Activated naive CD8-positive, alpha-beta T cell (primary cell): ENCODE measurements at regions not wholly inside any gene's neighbourhood (a gene's known extent, or its start where the extent isn't known, plus 50 kb on each side); places are given as distances from the start of the nearest gene placed in this dataset.

Experiments
- H3K27ac Mint-ChIP-seq: one replicate; pipeline ENCODE4 v1.8.0; 2021; ENCODE audit warnings: mixed read lengths
- H3K27me3 Mint-ChIP-seq: one replicate; pipeline ENCODE4 v1.8.0; 2021; ENCODE audit warnings: mixed read lengths
- H3K36me3 Mint-ChIP-seq: one replicate; pipeline ENCODE4 v1.8.0; 2021; ENCODE audit warnings: mixed read lengths
- H3K4me1 Mint-ChIP-seq: one replicate; pipeline ENCODE4 v1.8.0; 2021; ENCODE audit warnings: low read depth, mixed read lengths
- H3K4me3 Mint-ChIP-seq: one replicate; pipeline ENCODE4 v1.8.0; 2021; ENCODE audit warnings: mild to moderate bottlenecking, mixed read lengths
- H3K9me3 Mint-ChIP-seq: one replicate; pipeline ENCODE4 v1.8.0; 2021; ENCODE audit warnings: low read depth, mixed read lengths

DNA sequence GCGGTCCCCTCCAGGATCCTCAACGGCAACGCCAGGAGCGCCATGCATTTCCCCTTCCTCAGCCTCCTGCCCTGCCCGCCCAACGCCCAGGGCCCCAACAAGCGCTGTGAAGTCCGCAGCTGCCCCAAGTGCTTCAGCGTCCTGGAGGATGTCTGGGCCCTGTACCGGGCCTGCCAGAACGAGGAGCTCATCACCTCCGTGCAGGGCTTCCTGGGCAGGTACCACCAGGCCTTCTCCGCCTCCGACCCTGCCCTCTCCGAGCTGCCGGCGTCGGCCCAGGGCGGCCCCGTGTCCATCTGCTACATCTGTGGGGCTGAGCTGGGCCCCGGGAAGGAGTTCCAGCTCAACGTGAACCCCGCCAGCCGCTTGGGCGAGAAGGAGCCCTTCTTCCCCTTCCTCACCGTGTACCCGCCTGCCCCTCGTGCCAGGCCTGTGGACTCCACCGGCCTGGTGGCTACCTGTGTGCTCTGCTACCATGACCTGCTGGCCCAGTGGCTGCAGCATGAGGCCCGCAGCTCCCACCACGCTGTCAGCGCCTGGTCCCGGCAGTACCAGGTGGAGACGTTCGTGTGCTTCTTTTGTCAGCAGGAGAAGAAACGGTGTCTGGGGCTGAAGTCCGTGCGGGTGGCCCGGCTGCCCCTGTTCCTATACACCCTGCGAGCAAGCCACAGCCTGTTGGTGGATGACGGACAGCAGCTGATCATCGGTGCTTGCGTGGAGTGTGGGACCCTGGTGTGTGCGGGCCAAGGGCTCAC lies 58.9 kb upstream of the CIBAR2 start:
- no peaks in the 10 kb centered on the region for H3K9me3 Mint-ChIP-seq
- peaks cover 2% of the 10 kb centered on the region for H3K4me1 Mint-ChIP-seq
- peaks cover 20% of the 10 kb centered on the region for H3K27me3 Mint-ChIP-seq
- H3K36me3 Mint-ChIP-seq = no peaks in the 10 kb centered on the region
- H3K27ac Mint-ChIP-seq = no peak overlapping the region
- H3K4me3 Mint-ChIP-seq = peak overlapping the region; percentile 61

DNA sequence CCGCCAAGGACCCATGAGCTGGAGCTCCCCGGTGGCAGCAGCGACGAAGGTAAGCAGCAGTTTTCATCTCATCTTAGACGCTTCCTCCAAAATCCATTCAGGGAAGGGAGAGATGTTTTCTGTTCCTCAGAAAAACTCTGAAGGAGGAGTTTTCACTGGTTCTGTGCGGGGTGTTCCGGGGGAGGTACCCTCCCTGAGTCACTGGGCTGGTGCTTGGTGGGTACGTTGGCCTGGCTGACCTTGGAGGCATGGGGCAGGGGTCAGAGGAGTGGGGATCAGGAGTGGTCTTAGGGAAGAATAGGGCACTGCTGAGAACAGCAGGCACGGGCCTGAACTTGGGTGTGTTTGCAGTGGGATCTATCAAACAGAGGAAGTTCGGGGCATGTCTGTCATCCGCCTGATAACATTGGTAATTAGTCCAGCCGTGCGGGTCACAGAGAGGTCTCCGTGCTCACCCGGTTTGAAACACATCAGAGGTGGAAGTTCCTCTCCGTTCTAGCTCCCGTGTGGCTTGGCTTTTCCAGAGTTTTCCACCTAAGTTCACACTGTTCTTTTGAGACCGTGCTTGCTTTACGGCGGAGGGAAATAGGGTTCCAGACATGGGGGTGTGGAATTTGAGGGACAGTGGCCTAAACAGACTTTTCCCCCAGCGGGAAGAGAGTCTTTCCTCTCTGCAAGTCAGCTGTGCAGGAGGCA lies 59.6 kb upstream of the CIBAR2 start:
- Mint-ChIP-seq H3K27ac (no peak overlapping the region), H3K4me1 (peaks cover 2% of the 10 kb centered on the region), H3K4me3 (peak overlapping the region; percentile 55)

DNA sequence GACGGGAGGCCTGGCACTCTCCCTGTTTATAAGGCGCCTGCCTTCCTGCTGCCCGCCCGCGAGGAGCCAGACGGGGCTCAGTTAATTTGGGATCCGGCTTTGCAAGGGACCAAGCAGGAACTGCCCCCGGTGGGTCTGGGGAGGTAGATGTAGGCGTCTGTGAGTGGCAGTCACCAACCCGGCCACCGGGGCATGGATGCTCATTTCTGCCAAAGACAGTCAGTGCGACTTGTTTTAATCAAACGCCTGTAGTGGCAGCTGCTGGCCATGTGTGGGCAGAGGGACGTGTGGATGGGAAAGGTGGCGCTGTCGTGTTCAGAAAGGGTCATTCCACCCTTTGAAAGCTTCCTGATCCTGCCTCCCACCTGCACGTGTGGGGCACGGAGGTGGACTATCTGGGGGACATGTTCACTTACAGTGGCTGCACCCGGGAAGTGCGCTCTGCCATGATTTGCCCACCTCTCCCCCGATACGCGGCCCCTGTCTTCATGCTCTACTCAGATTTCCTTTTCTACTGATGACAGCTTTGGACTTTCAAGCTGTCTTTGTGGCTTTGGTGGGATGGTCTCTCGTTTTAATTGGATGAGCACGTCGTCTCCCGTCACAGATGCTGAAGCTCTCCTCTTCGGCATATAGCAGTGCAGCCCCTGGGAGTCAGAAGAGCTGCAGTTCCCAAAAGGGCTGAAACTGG lies 60.3 kb upstream of the CIBAR2 start:
- Mint-ChIP-seq H3K4me1 (peaks cover 2% of the 10 kb centered on the region), H3K9me3 (no peaks in the 10 kb centered on the region), H3K27me3 (peaks cover 31% of the 10 kb centered on the region), H3K36me3 (no peaks in the 10 kb centered on the region), H3K4me3 (peak overlapping the region; percentile 24), H3K27ac (no peak overlapping the region)

More for the DNA sequence above, 59.6 kb upstream of the CIBAR2 start:
- H3K36me3 Mint-ChIP-seq = no peaks in the 10 kb centered on the region
- H3K27me3 Mint-ChIP-seq = peaks cover 26% of the 10 kb centered on the region
- no peaks in the 10 kb centered on the region for H3K9me3 Mint-ChIP-seq

DNA sequence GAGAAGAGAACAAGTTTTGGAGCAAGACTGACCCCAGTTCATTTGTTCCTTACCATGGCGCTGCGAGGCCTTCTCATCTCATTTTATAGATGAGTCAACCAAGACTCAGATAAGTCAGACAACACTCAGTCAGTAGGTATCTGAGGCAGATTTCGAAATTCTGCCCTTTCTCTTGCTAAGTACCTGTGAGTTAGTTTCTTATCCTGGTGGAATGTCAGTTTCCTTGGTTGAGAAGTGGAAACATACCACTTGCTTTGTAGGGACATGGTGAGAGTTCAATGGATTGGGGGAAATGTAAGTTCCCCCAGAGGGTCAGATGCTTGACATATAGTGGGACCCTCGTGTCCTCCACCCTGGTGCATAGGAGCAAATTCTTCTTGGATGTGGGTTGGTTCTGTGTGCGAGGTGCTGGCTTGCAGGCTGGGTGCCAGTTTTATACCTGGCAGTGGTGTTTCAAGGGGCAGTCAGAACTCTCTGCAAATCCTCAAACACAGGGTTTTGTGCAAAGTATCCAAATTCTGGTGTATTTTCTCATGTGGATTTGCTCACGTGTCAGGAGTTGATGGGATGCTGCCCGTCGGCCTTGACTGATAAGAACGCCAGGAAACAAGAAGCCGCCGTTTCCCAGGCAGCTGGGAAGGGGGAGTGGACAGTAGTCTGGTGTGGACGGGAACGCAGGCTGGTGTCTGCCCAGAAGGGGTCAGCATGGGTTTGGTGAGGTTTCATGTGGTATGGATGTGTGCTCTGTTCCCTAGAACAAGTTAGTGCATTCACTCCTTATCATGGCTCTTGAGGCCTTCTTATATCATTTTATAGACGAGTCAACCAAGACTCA lies 61.1 kb upstream of the CIBAR2 start:
- Mint-ChIP-seq H3K27me3 (peaks cover 29% of the 10 kb centered on the region), H3K27ac (no peak overlapping the region), H3K9me3 (no peaks in the 10 kb centered on the region), H3K4me3 (peak overlapping the region; percentile 24), H3K36me3 (no peaks in the 10 kb centered on the region), H3K4me1 (peaks cover 2% of the 10 kb centered on the region)

DNA sequence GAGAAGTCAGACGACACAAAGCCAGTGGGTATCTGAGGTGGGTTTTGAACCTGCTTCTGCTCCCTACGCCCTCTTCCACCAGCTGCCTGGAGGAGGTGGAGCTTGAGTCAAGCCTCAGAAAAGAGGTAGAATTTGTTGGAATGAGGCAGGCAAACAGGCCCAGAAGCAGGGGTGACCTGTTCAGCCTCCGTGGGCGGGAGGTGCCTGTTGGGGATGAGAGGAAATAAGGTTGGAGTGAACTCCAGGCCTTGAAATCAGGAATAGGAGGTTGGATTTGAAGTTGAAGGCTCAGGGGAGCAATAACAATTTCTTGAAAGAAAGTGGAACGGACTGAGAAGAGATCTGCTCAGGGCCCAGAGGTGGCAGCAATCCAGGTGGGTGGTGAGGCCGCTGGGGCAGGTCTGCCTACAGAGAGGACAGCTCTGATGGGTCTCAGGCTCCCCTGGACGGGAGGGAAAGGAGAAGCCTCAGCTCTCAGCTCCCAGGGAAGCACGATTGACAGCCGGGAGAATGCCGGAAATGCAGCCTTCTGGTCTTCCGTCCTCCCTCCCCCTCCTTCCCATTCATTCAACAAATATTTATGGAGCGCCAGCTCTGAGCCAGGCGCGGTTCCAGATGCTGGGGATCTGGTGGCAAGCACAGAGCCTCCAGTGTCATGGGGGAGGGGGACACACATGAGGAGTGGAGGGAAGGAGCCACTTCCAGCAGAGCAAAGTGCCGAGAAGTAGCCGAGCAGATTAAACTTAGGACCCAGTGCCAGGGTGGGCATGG lies 61.9 kb upstream of the CIBAR2 start:
- no peak overlapping the region for H3K4me3 Mint-ChIP-seq
- H3K27ac Mint-ChIP-seq = no peak overlapping the region
- no peaks in the 10 kb centered on the region for H3K9me3 Mint-ChIP-seq
- H3K27me3 Mint-ChIP-seq = peaks cover 30% of the 10 kb centered on the region
- peaks cover 2% of the 10 kb centered on the region for H3K4me1 Mint-ChIP-seq
- H3K36me3 Mint-ChIP-seq = no peaks in the 10 kb centered on the region

DNA sequence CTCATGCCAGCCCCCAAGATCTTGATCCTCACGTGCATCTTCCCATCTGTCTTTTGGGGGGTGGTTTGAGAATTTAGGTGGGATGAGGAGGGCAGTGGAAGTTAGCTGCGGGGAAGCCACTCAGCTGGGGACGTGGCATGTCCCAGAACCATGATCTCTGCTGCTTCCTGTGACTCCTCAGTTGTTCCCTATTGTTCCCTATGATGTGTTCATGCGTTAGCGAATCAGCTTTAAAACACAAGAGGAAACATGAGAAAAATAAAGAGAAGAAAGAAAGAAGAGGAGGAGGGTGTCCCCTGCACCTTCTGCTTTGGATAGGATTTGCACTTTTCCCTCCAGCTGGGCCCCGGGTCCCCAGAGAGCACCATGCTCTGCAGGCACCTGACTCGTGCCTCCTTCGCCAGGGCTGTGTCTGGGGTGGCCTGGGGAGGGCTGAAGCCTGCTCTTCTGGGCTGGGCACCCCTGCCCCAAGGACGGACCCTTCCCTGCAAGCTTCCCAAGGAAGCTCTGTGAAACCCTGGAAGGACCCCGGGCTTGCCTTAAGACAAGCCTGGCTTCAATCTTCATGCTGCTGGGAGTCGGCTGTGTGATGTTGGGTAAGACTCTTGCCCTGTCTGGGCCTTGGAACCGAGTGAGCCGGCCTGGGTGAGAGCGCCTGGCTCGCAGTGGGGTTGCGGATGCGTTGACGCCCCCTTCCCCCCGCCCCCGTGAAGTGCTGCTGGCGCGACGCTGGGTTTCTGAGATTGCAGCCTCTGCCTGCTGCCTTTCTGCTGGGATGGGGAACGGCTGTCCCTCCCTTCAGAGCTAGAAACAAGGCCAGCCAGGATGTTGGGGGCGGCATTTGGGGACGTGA lies 62.8 kb upstream of the CIBAR2 start:
- H3K4me3 Mint-ChIP-seq = no peak overlapping the region
- no peaks in the 10 kb centered on the region for H3K9me3 Mint-ChIP-seq
- no peaks in the 10 kb centered on the region for H3K36me3 Mint-ChIP-seq
- H3K27me3 Mint-ChIP-seq = peaks cover 33% of the 10 kb centered on the region
- H3K27ac Mint-ChIP-seq = no peak overlapping the region
- peaks cover 2% of the 10 kb centered on the region for H3K4me1 Mint-ChIP-seq

DNA sequence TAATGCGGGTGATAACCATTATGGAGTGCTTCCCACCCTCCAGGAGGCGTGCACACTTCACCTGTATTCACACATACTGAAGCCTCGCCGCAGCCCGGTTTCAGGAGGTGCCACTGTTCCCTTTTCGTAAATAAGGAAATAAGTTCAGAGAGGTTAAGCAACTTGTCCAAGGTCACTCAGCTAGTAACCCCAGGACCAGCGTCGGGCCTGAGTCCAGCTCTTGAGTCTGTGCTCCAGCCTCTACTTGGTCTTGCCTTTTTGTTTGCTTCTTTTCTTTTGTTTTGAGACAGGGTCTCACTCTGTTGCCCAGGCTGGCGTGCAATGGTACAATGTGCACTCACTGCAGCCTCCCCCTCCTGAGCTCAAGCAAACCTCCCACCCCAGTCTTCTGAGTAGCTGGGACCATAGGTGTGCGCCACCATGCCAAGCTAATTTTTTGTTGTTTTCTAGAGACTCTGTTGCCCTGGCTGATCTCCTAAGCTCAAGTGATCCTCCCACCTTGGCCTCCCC lies 63.5 kb upstream of the CIBAR2 start:
- Mint-ChIP-seq H3K27me3 (peaks cover 33% of the 10 kb centered on the region), H3K27ac (no peak overlapping the region), H3K9me3 (no peaks in the 10 kb centered on the region), H3K36me3 (no peaks in the 10 kb centered on the region), H3K4me1 (peaks cover 2% of the 10 kb centered on the region), H3K4me3 (no peak overlapping the region)

DNA sequence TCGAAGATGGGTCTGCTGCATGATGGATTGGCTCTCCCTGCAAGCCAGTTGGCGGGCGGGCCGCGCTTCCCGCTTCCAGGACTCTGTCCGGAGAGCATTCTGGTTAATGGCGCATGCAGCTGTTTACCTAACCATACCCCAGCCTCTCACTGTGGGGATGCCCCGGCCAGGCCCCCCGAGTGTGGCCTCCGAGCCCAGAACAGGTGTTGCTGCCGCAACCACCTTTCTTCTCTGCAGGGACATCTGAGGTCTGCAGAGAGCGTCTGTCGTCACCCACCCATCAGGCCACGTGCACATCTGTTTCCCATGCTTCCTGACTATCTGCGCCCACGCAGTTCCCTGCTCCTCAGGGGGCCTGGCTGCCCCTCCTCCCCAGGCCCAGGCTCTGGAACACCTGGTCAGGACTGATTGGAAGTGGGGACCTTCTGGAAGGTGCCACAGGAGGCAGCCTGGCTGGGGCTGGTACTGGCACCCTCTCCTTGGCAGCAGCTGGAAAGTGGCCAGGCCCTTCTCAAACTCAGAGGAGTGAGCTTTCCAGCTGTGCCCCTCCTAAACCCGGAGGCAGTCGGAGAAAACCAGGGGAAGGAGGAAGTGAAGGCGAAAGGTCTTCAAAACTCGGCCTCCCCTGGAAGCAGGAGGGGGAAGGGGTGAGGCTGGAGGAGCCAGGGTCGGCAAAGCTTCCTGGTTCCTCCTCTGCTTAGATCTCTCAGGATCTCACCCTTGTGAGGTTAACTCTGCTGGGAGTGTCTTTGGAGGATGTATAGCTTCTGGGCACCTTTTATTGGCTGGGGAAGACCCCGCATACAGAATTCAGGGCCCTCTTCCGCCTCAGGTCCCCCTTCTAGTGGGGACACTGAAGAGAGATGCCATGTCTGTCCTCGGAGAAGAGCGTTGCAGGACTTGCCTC lies 64.5 kb upstream of the CIBAR2 start:
- Mint-ChIP-seq H3K36me3 (no peaks in the 10 kb centered on the region), H3K27ac (no peak overlapping the region), H3K4me3 (no peak overlapping the region), H3K27me3 (peaks cover 27% of the 10 kb centered on the region), H3K9me3 (no peaks in the 10 kb centered on the region), H3K4me1 (no peaks in the 10 kb centered on the region)

DNA sequence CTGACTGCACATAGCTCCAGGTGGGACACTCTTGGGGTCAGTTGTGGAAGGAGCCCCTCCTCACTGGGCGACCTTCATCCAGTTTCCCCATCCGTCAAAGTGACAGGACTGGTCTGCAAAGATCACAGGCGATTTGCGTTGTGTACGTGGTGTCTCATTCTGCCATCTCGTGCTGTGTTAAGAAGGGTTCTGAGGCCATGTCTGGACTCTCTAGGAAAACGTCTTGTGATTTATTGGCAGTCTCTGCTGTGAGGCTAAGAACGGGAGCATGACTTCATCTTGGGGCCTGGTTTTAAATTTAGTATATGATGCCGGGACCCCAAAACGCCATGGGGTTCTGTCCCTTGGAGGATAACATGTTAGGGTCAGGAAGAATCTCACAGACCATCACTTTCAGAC lies 65.2 kb upstream of the CIBAR2 start:
- no peak overlapping the region for H3K4me3 Mint-ChIP-seq
- H3K36me3 Mint-ChIP-seq = no peaks in the 10 kb centered on the region
- H3K27me3 Mint-ChIP-seq = peaks cover 22% of the 10 kb centered on the region
- no peak overlapping the region for H3K27ac Mint-ChIP-seq
- no peaks in the 10 kb centered on the region for H3K4me1 Mint-ChIP-seq
- no peaks in the 10 kb centered on the region for H3K9me3 Mint-ChIP-seq

DNA sequence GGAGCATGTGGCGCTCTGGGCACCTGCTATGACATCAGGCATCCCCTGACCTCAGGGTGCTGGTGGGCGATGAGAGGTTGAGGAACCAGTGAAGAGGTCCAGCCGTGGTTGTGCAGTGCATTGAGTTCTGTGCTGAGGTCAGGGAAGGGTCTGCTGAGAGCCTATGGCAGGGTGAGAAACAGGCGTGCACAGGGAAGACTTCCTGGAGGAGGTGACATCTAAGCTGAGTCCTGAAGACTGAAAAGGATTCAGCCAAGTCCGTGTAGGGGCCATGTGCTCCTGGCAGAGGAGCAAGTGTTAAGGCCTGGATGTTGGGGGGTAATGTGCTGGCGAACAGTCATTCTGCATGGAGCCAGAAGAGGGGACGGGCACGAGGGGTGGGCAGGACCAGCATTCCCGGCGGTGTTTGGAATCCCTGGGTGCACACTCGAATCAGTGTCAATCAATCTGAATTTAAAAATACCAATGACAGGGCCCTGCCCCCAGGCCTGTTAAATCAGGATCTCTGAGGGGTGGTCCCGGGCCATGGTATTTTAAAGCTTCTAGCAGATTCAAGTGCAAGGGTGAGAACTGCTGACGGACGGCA lies 65.8 kb upstream of the CIBAR2 start:
- H3K4me1 Mint-ChIP-seq = no peaks in the 10 kb centered on the region
- H3K9me3 Mint-ChIP-seq = no peaks in the 10 kb centered on the region
- no peaks in the 10 kb centered on the region for H3K36me3 Mint-ChIP-seq
- H3K27me3 Mint-ChIP-seq = peaks cover 17% of the 10 kb centered on the region
- no peak overlapping the region for H3K27ac Mint-ChIP-seq
- H3K4me3 Mint-ChIP-seq = no peak overlapping the region

DNA sequence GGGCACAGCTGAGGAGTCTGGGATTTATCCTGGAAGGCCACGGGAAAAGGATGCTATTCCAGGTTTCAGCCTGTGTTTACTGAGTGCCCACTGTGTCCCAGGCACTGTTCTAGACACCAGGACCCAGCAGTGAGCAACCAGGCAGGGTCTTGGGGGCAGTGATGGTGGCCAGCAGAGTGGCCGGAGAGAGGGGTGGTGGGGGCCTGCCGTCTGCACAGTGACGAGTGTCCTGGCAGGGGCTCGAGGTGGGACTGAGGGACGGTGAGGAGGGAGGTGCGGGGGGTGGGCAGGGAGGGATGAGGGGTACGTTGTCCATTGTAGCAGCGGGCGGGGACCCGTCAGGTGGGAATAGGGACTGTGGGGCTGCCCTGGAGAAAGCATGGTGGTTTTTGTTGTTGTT lies 66.3 kb upstream of the CIBAR2 start:
- H3K27me3 Mint-ChIP-seq = peaks cover 17% of the 10 kb centered on the region
- H3K4me1 Mint-ChIP-seq = no peaks in the 10 kb centered on the region
- peaks cover 2% of the 10 kb centered on the region for H3K36me3 Mint-ChIP-seq
- H3K27ac Mint-ChIP-seq = no peak overlapping the region
- no peak overlapping the region for H3K4me3 Mint-ChIP-seq
- H3K9me3 Mint-ChIP-seq = no peaks in the 10 kb centered on the region

DNA sequence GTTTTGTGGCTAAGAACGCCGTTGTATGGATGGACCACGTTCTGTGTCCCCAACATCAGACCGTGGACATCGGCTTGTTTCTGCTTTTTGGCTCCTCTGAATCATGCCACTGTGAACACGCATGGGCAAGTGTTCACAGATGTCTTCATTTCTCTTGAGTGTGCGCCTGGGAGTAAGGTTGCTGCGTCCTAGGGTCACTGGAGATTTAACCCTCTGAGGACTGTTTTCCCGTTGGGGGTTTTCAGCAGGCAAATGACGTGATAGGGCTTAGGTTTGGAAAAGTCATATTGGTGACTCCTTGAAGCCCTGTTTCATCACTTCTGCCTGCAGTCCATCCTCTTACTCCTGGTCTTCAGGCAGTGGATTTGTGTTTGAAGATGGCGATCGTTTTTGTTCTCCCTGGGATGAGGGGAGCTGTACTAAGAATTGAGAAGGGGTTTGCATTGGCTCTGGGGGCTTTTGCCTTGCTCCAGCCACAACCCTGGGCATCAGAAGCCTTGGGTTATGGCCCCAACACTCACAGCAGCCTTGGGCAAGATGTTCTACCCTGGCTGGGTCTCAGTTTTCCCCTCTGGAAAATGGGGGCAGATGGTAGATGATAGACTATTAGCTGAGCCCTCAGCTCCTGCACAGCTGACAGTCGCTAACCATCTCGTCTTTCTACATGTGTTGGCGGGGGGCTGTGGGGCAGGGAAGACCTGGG lies 67.2 kb upstream of the CIBAR2 start:
- H3K4me3 Mint-ChIP-seq = no peak overlapping the region
- peaks cover 3% of the 10 kb centered on the region for H3K36me3 Mint-ChIP-seq
- H3K4me1 Mint-ChIP-seq = no peaks in the 10 kb centered on the region
- peaks cover 17% of the 10 kb centered on the region for H3K27me3 Mint-ChIP-seq
- peaks cover 2% of the 10 kb centered on the region for H3K9me3 Mint-ChIP-seq
- H3K27ac Mint-ChIP-seq = no peak overlapping the region
